ENCODE measurements at regions not wholly inside any gene's neighbourhood (a gene's known extent, or its start where the extent isn't known, plus 50 kb on each side); places are given as distances from the start of the nearest gene placed in this dataset.
A peak's percentile ranks its signal among the peaks of the same experiment; 100 is the strongest.

DNA sequence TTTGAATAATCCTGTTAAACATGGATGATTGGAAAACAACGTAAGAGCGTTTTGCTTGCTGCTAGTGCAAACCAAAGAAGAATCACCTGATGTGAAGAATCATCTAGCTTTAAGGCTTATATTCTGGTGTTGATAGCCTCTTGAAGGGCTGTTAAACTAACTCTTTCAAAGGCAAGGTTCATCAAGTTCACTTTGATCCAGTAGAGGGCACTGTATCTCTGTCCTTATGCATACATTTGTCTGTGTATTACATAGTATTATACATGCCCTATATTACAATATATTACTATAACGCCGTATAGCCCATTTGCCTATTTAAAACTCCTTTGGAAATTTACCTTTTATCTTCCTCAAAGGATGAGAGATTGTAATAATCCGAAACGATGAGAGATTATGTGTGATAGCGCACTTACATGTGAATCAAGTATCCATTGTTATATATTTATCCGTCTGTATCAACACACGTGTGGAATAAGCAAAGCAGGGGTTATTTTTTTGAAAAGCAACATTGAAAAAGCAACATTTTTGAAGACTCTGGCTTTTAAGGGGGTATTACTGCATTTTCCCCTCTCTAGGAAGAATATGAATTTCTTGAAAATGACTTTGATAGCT lies 50.8 kb upstream of the NRN1 start:
- H3K27me3 ChIP-seq (ENCODE audit: control insufficient read depth in 3 of 3, insufficient read depth in 3 of 3, low read length in 2 of 3): peaks cover 0 to 4% (median 0%) of the 10 kb centered on the region in 3 donors
- TF ChIP-seq, protein P1, sequence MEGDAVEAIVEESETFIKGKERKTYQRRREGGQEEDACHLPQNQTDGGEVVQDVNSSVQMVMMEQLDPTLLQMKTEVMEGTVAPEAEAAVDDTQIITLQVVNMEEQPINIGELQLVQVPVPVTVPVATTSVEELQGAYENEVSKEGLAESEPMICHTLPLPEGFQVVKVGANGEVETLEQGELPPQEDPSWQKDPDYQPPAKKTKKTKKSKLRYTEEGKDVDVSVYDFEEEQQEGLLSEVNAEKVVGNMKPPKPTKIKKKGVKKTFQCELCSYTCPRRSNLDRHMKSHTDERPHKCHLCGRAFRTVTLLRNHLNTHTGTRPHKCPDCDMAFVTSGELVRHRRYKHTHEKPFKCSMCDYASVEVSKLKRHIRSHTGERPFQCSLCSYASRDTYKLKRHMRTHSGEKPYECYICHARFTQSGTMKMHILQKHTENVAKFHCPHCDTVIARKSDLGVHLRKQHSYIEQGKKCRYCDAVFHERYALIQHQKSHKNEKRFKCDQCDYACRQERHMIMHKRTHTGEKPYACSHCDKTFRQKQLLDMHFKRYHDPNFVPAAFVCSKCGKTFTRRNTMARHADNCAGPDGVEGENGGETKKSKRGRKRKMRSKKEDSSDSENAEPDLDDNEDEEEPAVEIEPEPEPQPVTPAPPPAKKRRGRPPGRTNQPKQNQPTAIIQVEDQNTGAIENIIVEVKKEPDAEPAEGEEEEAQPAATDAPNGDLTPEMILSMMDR (IDR thresholded peaks at IDR 0.05; ENCODE audit: control extremely low read depth, extremely low read depth): peak; percentile 42
- peak in 2 of 3 donors; percentile 66 to 81 for DNase-seq

More for the DNA sequence above, 50.8 kb upstream of the NRN1 start:
- H3K4me3 ChIP-seq: no peak overlapping the region
- 59 to 62% methylated on average over 9 of the region's 9 CpGs for WGBS, 2 donors
- peak; percentile 34 for ATAC-seq (ENCODE audit: insufficient read depth, low FRiP score)
- peaks cover 0 to 4% (median 1%) of the 10 kb centered on the region in 4 donors for H3K9me3 ChIP-seq (ENCODE audit: control insufficient read depth in 4 of 4, insufficient read depth in 3 of 4, low read length in 3 of 4)
- H3K9ac ChIP-seq (ENCODE audit: insufficient read depth in 1 of 2, low read length in 2 of 2): no peak overlapping the region
- H3K27ac ChIP-seq (ENCODE audit: low read depth in 1 of 2, low read length in 1 of 2): no peak overlapping the region
- H3K4me1 ChIP-seq (ENCODE audit: control insufficient read depth in 5 of 5, insufficient read depth in 5 of 5, low read length in 5 of 5): no peaks in the 10 kb centered on the region
- no peaks in the 10 kb centered on the region for H3K36me3 ChIP-seq (ENCODE audit: control insufficient read depth in 4 of 4, insufficient read depth in 4 of 4, low read length in 4 of 4)
